ENCODE measurements at regions not wholly inside any gene's neighbourhood (a gene's known extent, or its start where the extent isn't known, plus 50 kb on each side); places are given as distances from the start of the nearest gene placed in this dataset.
"Not testable (repeated sequence)": the region's sequence is repeated elsewhere in the genome, so short reads cannot be mapped to it uniquely, and the experiment has no call there.

GRCh38 chr13:80740071-80740470, 399.1 kb upstream of the SPRY2 start:
- no peak for DNase-seq

DNA sequence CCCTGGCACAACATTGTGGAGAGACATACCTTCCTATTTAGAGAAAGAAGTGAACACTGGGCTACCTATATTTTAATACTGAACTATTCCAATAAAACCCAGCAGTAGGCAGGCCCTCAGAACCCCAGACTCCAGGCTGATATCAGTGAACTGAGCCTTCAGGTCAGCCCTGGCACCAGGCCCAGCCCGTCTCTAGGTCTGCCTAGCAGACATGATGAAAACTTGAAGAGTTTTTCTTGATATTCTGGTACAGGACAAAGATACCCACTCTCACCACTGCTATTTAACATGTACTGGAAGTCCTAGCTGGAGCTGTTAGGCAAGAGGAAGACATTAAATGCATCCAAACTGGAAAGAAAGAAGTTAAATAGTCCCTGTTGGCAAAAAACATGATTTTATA, 396.6 kb upstream of the SPRY2 start:
- DNase-seq = no peak

DNA sequence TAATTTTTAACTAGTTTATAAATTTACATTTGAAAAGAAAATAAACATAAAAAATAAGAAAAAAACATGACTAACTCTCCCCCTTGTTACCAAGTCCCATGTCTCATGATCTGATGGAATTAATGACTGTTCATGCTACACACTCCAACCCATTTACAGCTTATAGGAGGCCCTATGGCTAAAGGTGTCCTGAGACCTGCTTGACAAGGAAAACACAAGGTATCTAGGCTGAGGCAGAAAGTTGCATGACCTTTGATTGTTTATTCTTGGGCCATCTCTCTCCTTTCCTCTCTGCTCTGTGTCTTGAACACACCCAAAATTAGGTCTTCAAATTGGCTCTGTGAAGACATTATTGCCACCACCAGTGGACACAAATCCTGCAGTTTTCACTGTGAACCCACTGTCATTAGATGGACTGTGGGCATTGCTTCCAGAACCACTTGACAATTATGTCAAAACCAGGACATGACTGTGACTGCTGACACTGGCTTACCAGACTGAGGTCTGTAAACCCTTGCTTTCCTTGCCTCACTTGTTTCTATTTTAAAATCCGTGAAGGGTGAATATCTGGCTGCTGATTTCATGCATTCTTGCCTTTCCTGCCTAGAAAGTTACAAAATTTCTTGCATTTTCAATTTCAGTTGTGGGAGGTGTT, 386.5 kb upstream of the SPRY2 start:
- no peak for DNase-seq

GRCh38 chr13:80726868-80727267, 385.9 kb upstream of the SPRY2 start:
- DNase-seq = no peak

DNA sequence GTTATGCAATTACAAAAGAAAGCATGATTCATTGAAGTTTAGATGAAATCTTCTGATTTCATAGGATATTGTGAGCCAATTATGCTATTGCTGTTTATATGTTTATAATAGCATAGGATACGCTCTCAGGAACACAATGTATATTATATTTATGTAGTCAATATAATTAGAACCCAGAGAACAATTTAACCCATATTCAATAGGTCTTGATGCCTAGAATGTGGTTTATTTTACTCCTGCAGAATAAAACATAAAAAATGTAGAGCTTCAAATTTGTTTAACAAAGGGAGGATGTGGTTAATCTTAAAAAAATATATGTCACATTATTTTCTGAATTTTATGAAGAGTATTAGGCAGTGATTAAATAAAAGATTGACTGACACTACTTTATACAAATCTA, 380.8 kb upstream of the SPRY2 start:
- DNase-seq = no peak

- DNase-seq = no peak
Observed at GRCh38 chr13:80718970-80719369, 378.0 kb upstream of the SPRY2 start.

- DNase-seq = no peak
Observed at GRCh38 chr13:80717776-80718175, 376.9 kb upstream of the SPRY2 start.

GRCh38 chr13:80716610-80717081, 375.7 kb upstream of the SPRY2 start:
- no peak for DNase-seq

DNA sequence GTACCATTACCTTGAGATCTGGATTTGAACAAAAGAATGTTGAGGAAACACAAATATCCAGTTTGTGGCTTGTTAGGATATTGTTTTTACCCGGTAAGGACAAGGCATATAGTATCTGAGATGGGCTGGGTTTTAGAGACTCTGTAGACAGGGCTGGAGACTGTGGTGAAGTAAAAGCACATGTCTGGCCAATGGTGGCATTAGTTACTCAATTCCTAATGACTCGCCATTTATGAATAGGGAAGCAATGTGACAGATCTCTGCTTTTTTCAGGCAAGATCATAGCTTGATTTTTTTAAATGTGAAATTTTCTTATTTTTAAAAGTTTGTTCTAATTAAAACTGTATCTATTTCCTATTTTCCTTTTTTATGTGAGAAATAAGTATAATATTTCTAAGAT, 371.1 kb upstream of the SPRY2 start:
- DNase-seq = no peak

DNA sequence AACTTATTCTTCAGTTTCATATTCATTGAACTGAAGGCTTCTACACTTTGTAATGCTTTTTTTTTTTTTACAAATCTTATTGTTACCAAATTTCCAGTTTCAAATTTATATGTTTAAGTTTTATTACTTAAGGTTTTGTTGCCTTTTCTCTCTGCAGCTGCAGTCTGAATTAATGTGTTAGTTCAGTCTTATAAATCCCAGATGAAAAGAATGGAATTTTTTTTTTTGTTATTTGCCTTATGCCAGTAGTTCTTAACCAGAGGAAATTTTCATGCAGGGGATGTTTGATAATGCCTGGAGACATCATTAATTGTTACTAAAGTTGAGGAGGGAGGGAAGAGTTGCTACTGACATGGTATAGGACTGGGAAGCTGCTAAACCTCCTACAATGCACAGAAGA, 367.9 kb upstream of the SPRY2 start:
- DNase-seq = no peak

GRCh38 chr13:80707000-80707983, 366.4 kb upstream of the SPRY2 start:
- DNase-seq = no peak

DNA sequence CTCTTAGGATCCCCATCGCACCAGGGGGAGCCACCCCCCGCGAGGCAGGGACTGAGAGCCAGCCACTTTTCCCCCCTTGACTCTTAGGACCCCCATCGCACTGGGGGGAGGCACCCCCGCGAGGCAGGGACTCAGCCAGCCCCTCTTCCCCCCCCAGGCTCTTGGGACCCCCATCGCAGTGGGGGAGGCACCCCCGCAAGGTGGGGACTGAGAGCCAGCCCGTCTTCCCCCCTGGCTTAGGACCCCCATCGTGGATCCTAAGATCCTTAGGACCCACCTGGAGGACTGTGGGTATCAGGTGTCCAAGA, 365.2 kb upstream of the SPRY2 start:
- no peak for DNase-seq

DNA sequence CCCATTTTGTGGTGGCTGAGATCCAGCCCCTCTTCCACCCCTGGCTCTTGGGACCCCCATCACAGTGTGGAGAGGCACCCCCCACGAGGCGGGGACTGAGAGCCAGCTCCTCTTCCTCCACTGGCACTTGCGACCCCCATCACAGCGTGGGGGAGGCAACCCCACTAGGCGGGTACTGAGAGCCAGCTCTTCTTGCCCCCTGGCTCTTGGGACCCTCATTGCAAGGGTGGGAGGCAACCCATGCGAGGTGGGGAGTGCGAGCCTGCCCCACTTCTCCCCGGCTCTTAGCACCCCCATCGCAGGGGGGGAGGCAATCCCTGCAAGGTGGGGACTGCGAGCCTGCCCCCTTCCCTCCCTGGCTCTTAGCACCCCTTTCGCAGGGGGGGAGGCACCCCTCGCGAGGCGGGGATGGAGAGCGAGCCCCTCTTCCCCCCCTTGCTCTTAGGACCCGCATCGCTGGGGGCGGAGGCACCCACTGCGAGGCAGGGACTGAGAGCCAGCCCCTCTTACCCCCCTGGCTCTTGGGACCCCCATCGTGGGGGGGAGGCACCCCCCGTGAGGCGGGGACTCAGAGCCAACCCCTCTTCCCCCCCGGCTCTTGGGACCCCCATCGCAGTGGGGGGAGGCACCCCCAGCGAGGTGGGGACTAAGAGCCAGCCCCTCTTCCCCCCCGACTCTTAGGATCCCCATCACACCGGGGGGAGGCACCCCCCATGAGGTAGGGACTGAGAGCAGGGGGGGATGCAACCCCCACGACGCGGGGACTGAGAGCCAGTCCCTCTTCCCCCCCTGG, 364.6 kb upstream of the SPRY2 start:
- DNase-seq = no peak

- no peak for DNase-seq
Observed at GRCh38 chr13:80704369-80704768, 363.4 kb upstream of the SPRY2 start.

- no peak for DNase-seq
Observed at GRCh38 chr13:80695841-80696240, 354.9 kb upstream of the SPRY2 start.

GRCh38 chr13:80691814-80692213, 350.9 kb upstream of the SPRY2 start:
- not testable (repeated sequence) for DNase-seq

GRCh38 chr13:80690208-80690607, 349.3 kb upstream of the SPRY2 start:
- DNase-seq = no peak

- no peak for DNase-seq
Observed at GRCh38 chr13:80688593-80688992, 347.7 kb upstream of the SPRY2 start.

DNA sequence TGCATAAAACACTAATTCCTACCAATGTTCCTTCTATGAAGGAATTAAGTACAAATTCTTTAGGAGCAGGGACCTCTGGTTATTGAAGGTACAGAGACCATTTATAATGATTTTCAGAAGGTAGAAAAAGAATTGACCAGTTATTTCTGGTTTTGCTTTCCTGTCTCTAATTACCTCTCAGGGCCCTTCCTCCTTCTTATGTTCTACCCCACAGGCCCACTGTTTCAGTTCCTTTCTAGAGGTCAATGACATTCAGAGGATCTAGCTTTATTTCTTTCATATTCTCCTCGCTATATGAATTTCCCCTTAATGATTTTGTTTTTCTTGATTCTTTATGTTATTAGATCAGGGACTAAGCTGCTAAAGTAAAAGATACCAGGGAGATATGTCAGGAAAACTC, 345.0 kb upstream of the SPRY2 start:
- DNase-seq = no peak

- DNase-seq = no peak
Observed at GRCh38 chr13:80684217-80684991, 343.5 kb upstream of the SPRY2 start.

- no peak for DNase-seq
Observed at GRCh38 chr13:80680786-80681366, 339.9 kb upstream of the SPRY2 start.

DNA sequence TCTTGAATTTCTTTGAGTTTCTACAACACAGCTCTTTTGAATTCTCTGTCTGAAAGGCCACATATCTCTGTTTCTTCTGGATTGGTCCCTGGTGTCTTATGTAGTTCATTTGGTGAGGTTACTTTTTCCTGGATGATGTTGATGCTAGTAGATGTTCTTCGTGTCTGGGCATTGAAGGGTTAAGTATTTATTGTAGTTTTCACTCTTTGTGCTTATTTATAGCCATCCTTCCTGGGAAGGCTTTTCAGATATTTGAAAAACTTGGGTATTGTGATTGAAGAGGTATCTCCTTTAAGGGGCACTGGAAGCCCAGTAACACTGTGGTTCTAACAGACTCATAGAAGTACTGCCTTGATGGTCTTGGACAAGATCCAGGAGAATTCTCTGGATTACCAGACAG, 338.5 kb upstream of the SPRY2 start:
- DNase-seq = no peak
